Panc1 (cell line): ENCODE measurements at regions not wholly inside any gene's neighbourhood (a gene's known extent, or its start where the extent isn't known, plus 50 kb on each side); places are given as distances from the start of the nearest gene placed in this dataset.

Experiments
- ATAC-seq: fragments of 200-7000 bp; cut with Tn5 transposase; 2 replicates; pipeline ENCODE4 v1.9.1; 2020; ENCODE audit warnings: mild to moderate bottlenecking, moderate library complexity
- BruUV-seq: library from RNA; stranded (reverse); fragments of 400-500 nt; replicated peaks from 2 replicates; lab custom pipeline; 2021; lab: Mats Ljungman, UMichigan
- CTCF ChIA-PET: fragments of 300-600 bp; sonication (Branson Sonifier 250); formaldehyde crosslinking; loops from one replicate; lab custom pipeline; 2022; ENCODE audit warnings: antibody characterized with exemption; lab: Charles Lee
- POLR2A ChIA-PET: fragments of 300-600 bp; sonication (Branson Sonifier 250); formaldehyde crosslinking; loops from one replicate; lab custom pipeline; 2022; ENCODE audit warnings: antibody characterized with exemption; lab: Charles Lee
- DNase-seq: peaks from one replicate; pipeline ENCODE4 v3.0.0-alpha.2; 2010; ENCODE audit warnings: low read depth, low spot score
- H3K27ac ChIP-seq: 2 replicates; pipeline ENCODE4 v1.5.1; 2011; ENCODE audit warnings: mild to moderate bottlenecking, low read length, inconsistent platforms
- H3K27me3 ChIP-seq: fragments of 200-500 bp; sonication (Bioruptor generic); 2 replicates; pipeline ENCODE4 v1.6.0; 2014; ENCODE audit warnings: low read length, inconsistent platforms; ENCODE audit not compliant: control insufficient read depth, insufficient read depth
- H3K36me3 ChIP-seq: fragments of 200-500 bp; sonication (Bioruptor generic); 2 replicates; pipeline ENCODE4 v1.5.1; 2014; ENCODE audit warnings: inconsistent platforms, mild to moderate bottlenecking, low read length, moderate library complexity; ENCODE audit not compliant: control insufficient read depth, insufficient read depth
- H3K4me1 ChIP-seq: 2 replicates; pipeline ENCODE4 v1.5.1; 2011; ENCODE audit warnings: inconsistent platforms, mild to moderate bottlenecking, low read length, moderate library complexity; ENCODE audit not compliant: control insufficient read depth, insufficient read depth
- H3K4me3 ChIP-seq, 2 experiments: 2 replicates each; pipeline ENCODE4 v1.5.1; 2011 to 2012; ENCODE audit warnings: low read depth in 2 of 2, low read length in 2 of 2, mild to moderate bottlenecking in 2 of 2, inconsistent platforms in 1 of 2, moderate library complexity in 1 of 2
- H3K9me3 ChIP-seq: fragments of 200-500 bp; sonication (Bioruptor generic); 2 replicates; pipeline ENCODE4 v1.5.1; 2014; ENCODE audit warnings: low read depth, mild to moderate bottlenecking, inconsistent platforms, low read length, moderate library complexity; ENCODE audit not compliant: control insufficient read depth, insufficient read depth
- POLR2AphosphoS5 ChIP-seq: IDR thresholded peaks from 2 replicates; pipeline ENCODE4 v1.6.1; 2012; ENCODE audit warnings: mild to moderate bottlenecking, low read depth, low read length, moderate library complexity
- SIN3A ChIP-seq: IDR thresholded peaks from 2 replicates; pipeline ENCODE4 v1.6.1; 2012; ENCODE audit warnings: low read depth, mild to moderate bottlenecking, low read length, moderate library complexity, borderline replicate concordance; ENCODE audit not compliant: insufficient read depth
- TCF7L2 ChIP-seq: IDR thresholded peaks from 2 replicates; pipeline ENCODE4 v1.6.1; 2011; ENCODE audit warnings: mild to moderate bottlenecking, low read depth, low read length, inconsistent platforms
- in situ Hi-C: cut with HindIII; loops from 2 replicates; pipeline ENCODE4 v1.10.0; 2016; ENCODE audit warnings: low sequenced_read_pairs, low pct_unique_long_range_greater_than_20kb
- intact Hi-C: fragments of 100-400 bp; cut with micrococcal nuclease; formaldehyde crosslinking; loops from one replicate; pipeline ENCODE4 v1.10.0; 2022; ENCODE audit not compliant: unreplicated experiment
- TF ChIP-seq, protein P1 (sequence below), 2 experiments: IDR thresholded peaks; 2 replicates each; pipeline ENCODE4 v1.6.1; 2011 to 2012; ENCODE audit warnings: low read depth in 2 of 2, control low read depth in 1 of 2, low read length in 1 of 2, mild to moderate bottlenecking in 1 of 2, moderate library complexity in 1 of 2; ENCODE audit not compliant: insufficient read depth in 1 of 2
- TF ChIP-seq, protein P2 (sequence below): fragments of 450-650 bp; IDR thresholded peaks from 2 replicates; pipeline ENCODE4 v1.5.1; 2017; ENCODE audit warnings: mild to moderate bottlenecking

GRCh38 chr18:77967071-77967470 is 717.4 kb downstream of the GALR1 start:
- intact Hi-C loops: no loop called here
- no peak for ATAC-seq
- H3K4me1 ChIP-seq: no peaks in the 10 kb centered on the region

GRCh38 chr18:77967791-77968190 is 718.1 kb downstream of the GALR1 start:
- POLR2A ChIA-PET: no interaction called here
- no TSS peak for BruUV-seq
- Histone ChIP-seq H3K36me3 (no peaks in the 10 kb centered on the region), H3K4me3 (no peak overlapping the region), H3K9me3 (no peaks in the 10 kb centered on the region), H3K27ac (no peak overlapping the region), H3K27me3 (peaks cover 20% of the 10 kb centered on the region), H3K4me1 (no peaks in the 10 kb centered on the region)
- intact Hi-C loops: no loop called here
- in situ Hi-C loops: no loop called here
- CTCF ChIA-PET: no interaction called here
- TF ChIP-seq TCF7L2: no peak
- TF ChIP-seq, protein P1, sequence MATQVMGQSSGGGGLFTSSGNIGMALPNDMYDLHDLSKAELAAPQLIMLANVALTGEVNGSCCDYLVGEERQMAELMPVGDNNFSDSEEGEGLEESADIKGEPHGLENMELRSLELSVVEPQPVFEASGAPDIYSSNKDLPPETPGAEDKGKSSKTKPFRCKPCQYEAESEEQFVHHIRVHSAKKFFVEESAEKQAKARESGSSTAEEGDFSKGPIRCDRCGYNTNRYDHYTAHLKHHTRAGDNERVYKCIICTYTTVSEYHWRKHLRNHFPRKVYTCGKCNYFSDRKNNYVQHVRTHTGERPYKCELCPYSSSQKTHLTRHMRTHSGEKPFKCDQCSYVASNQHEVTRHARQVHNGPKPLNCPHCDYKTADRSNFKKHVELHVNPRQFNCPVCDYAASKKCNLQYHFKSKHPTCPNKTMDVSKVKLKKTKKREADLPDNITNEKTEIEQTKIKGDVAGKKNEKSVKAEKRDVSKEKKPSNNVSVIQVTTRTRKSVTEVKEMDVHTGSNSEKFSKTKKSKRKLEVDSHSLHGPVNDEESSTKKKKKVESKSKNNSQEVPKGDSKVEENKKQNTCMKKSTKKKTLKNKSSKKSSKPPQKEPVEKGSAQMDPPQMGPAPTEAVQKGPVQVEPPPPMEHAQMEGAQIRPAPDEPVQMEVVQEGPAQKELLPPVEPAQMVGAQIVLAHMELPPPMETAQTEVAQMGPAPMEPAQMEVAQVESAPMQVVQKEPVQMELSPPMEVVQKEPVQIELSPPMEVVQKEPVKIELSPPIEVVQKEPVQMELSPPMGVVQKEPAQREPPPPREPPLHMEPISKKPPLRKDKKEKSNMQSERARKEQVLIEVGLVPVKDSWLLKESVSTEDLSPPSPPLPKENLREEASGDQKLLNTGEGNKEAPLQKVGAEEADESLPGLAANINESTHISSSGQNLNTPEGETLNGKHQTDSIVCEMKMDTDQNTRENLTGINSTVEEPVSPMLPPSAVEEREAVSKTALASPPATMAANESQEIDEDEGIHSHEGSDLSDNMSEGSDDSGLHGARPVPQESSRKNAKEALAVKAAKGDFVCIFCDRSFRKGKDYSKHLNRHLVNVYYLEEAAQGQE (IDR thresholded peaks at IDR 0.05; ENCODE audit: insufficient read depth in 1 of 2, low read depth in 2 of 2, low read length in 1 of 2): no peak
- TF ChIP-seq, protein P2, sequence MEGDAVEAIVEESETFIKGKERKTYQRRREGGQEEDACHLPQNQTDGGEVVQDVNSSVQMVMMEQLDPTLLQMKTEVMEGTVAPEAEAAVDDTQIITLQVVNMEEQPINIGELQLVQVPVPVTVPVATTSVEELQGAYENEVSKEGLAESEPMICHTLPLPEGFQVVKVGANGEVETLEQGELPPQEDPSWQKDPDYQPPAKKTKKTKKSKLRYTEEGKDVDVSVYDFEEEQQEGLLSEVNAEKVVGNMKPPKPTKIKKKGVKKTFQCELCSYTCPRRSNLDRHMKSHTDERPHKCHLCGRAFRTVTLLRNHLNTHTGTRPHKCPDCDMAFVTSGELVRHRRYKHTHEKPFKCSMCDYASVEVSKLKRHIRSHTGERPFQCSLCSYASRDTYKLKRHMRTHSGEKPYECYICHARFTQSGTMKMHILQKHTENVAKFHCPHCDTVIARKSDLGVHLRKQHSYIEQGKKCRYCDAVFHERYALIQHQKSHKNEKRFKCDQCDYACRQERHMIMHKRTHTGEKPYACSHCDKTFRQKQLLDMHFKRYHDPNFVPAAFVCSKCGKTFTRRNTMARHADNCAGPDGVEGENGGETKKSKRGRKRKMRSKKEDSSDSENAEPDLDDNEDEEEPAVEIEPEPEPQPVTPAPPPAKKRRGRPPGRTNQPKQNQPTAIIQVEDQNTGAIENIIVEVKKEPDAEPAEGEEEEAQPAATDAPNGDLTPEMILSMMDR: no peak
- no peak for TF ChIP-seq POLR2AphosphoS5
- TF ChIP-seq SIN3A: no peak
- DNase-seq: no peak
- no peak for ATAC-seq

More at GRCh38 chr18:77967071-77967470, 717.4 kb downstream of the GALR1 start:
- in situ Hi-C loops: no loop called here
- ChIA-PET POLR2A (no interaction called here), CTCF (no interaction called here)
- H3K27me3 ChIP-seq: peaks cover 20% of the 10 kb centered on the region
- no peak overlapping the region for H3K27ac ChIP-seq
- no peaks in the 10 kb centered on the region for H3K9me3 ChIP-seq
- no peak for DNase-seq
- H3K4me3 ChIP-seq: no peak overlapping the region
- BruUV-seq: no TSS peak
- no peaks in the 10 kb centered on the region for H3K36me3 ChIP-seq
- no peak for TF ChIP-seq SIN3A
- TF ChIP-seq, protein P1 (IDR thresholded peaks at IDR 0.05; ENCODE audit: insufficient read depth in 1 of 2, low read depth in 2 of 2, low read length in 1 of 2): no peak
- TF ChIP-seq POLR2AphosphoS5: no peak
- TF ChIP-seq, protein P2: no peak
- no peak for TF ChIP-seq TCF7L2
